HL-60 (cell line): ENCODE measurements at regions not wholly inside any gene's neighbourhood (a gene's known extent, or its start where the extent isn't known, plus 50 kb on each side); places are given as distances from the start of the nearest gene placed in this dataset.

Experiments
- GABPA ChIP-seq: IDR thresholded peaks from 2 replicates; pipeline ENCODE4 v1.6.1; 2012; ENCODE audit warnings: low read depth
- POLR2AphosphoS5 ChIP-seq: IDR thresholded peaks from 2 replicates; pipeline ENCODE4 v1.6.1; 2012; ENCODE audit warnings: low read depth
- TF ChIP-seq, protein P1 (sequence below): IDR thresholded peaks from one replicate; pipeline ENCODE4 v1.5.1; 2011; ENCODE audit warnings: low read length, control low read depth, inconsistent platforms; ENCODE audit not compliant: insufficient read depth

DNA sequence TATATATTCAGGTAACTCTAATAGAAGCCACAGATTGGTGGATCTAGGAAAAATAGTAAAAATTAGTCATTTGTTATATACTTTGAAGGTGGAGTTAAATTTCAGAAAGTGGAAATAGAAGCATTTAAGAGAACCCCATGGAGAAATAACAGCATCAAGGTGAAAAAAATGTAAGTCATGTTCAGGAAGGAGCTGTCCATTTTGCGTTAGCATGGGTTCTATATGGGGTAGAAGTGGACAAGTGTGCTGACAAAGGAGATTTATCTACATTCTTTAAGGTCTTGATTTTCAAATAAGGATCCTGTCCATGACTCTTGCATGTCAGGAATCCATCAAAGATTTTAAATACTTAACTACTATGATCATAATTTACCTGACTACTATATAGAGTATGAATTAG, 50.2 kb upstream of the ROBO1 start:
- TF ChIP-seq, protein P1, sequence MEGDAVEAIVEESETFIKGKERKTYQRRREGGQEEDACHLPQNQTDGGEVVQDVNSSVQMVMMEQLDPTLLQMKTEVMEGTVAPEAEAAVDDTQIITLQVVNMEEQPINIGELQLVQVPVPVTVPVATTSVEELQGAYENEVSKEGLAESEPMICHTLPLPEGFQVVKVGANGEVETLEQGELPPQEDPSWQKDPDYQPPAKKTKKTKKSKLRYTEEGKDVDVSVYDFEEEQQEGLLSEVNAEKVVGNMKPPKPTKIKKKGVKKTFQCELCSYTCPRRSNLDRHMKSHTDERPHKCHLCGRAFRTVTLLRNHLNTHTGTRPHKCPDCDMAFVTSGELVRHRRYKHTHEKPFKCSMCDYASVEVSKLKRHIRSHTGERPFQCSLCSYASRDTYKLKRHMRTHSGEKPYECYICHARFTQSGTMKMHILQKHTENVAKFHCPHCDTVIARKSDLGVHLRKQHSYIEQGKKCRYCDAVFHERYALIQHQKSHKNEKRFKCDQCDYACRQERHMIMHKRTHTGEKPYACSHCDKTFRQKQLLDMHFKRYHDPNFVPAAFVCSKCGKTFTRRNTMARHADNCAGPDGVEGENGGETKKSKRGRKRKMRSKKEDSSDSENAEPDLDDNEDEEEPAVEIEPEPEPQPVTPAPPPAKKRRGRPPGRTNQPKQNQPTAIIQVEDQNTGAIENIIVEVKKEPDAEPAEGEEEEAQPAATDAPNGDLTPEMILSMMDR: no peak
- TF ChIP-seq POLR2AphosphoS5 (no peak), GABPA (no peak)
